Prostate gland (tissue), 2 donors: ENCODE measurements at regions not wholly inside any gene's neighbourhood (a gene's known extent, or its start where the extent isn't known, plus 50 kb on each side); places are given as distances from the start of the nearest gene placed in this dataset.

Source experiments
- CTCF ChIP-seq, 4 experiments: fragments of 200-600 bp in 2 of 4; fragments of 450-650 bp in 2 of 4; sonication (generic) in 2 of 4; IDR thresholded peaks; 1 replicate in 3 of 4; 2 replicates in 1 of 4; pipeline ENCODE4 v1.5.1; 2016 to 2019; ENCODE audit warnings: antibody characterized with exemption in 4 of 4, mild to moderate bottlenecking in 2 of 4, moderate library complexity in 2 of 4
- POLR2AphosphoS5 ChIP-seq: sonication (generic); formaldehyde crosslinking; IDR thresholded peaks from one replicate; pipeline ENCODE4 v1.6.1; 2017; ENCODE audit warnings: antibody characterized with exemption

GRCh38 chr20:40499391-40499790, 189.6 kb downstream of the MAFB start:
- TF ChIP-seq CTCF (IDR thresholded peaks at IDR 0.05) (no peak), POLR2AphosphoS5 (no peak)
